ENCODE measurements at regions not wholly inside any gene's neighbourhood (a gene's known extent, or its start where the extent isn't known, plus 50 kb on each side); places are given as distances from the start of the nearest gene placed in this dataset.

GRCh38 chr14:101080922-101081593 is 177.5 kb upstream of the RTL1 start:
- TF ChIP-seq CTCF (conservative IDR thresholded peaks at IDR 0.05): no peak
- TF ChIP-seq ZFX (IDR thresholded peaks at IDR 0.05): no peak
